Muscle of leg (tissue), 3 donors: ENCODE measurements at regions not wholly inside any gene's neighbourhood (a gene's known extent, or its start where the extent isn't known, plus 50 kb on each side); places are given as distances from the start of the nearest gene placed in this dataset.

Source experiments
- DNase-seq: peaks from one replicate; pipeline ENCODE4 v3.0.0; 2013
- H3K27ac ChIP-seq: one replicate; pipeline ENCODE4 v1.5.1; 2013; ENCODE audit warnings: mild to moderate bottlenecking, low read length, control low read depth
- H3K27me3 ChIP-seq: one replicate; pipeline ENCODE4 v1.6.1; 2013; ENCODE audit warnings: low read length; ENCODE audit not compliant: control insufficient read depth, insufficient read depth
- H3K36me3 ChIP-seq: one replicate; pipeline ENCODE4 v1.6.1; 2013; ENCODE audit warnings: low read length; ENCODE audit not compliant: control insufficient read depth, insufficient read depth
- H3K4me1 ChIP-seq: one replicate; pipeline ENCODE4 v1.6.1; 2013; ENCODE audit warnings: low read length; ENCODE audit not compliant: control insufficient read depth, insufficient read depth
- H3K4me3 ChIP-seq: one replicate; pipeline ENCODE4 v1.5.1; 2013; ENCODE audit warnings: low read length, control low read depth
- H3K9me3 ChIP-seq: replicated peaks from 2 replicates; pipeline ENCODE4 v1.6.1; 2013; ENCODE audit warnings: low read depth, low read length; ENCODE audit not compliant: control insufficient read depth
- WGBS: methylation state at CpG from one replicate; pipeline ENCODE4 v1.1.5; 2013; ENCODE audit warnings: missing lambda C conversion rate; ENCODE audit not compliant: insufficient coverage; 5-methylcytosine and 5-hydroxymethylcytosine counted together

DNA sequence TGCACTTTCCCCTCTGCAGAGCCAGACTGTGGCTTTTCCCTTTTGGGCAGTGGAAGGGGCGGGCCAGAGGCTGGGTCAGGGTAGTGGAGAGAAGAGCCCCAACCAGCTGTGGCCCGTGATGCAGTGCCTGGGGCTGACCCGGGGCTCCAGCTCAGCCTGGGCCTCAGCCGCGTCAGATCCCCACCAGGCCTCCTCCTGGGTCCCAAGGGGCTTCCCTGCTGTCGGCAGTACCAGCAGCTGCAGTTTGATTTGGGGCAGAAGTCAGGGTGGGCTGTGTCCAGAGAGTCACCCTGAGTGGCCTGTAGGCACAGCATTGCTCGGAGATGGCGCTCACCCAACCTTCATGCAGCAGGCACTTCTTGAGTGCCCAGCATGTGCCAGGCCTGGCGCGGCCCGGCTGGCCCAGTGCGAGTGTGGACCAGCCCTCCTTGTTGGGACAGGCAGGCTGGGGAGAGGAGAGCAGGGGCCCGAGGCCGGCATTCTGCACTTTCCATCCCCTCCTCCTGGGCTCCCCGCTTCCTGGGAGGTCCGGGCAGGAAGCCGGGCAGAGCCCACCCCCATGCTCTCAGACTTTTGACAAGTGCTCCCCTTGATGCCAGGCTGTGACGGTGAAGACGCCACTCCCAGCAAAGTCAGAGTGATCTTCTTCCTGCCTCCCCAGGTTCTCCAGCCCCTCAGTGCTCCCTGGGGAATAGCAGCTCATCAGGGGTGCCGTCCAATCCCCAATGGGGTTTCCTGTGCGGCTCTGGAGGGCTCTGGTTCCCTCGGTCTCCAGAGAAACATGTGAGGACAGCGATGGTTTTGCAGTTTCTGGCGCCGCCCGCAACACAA lies 88.3 kb upstream of the COL5A1 start:
- Histone ChIP-seq H3K4me3 (no peak overlapping the region), H3K27ac (no peak overlapping the region), H3K36me3 (no peaks in the 10 kb centered on the region), H3K9me3 (no peaks in the 10 kb centered on the region), H3K4me1 (peaks cover 73% of the 10 kb centered on the region), H3K27me3 (peaks cover 5% of the 10 kb centered on the region)
- DNase-seq = no peak
- 45% methylated on average over 17 of the region's 26 CpGs for WGBS

DNA sequence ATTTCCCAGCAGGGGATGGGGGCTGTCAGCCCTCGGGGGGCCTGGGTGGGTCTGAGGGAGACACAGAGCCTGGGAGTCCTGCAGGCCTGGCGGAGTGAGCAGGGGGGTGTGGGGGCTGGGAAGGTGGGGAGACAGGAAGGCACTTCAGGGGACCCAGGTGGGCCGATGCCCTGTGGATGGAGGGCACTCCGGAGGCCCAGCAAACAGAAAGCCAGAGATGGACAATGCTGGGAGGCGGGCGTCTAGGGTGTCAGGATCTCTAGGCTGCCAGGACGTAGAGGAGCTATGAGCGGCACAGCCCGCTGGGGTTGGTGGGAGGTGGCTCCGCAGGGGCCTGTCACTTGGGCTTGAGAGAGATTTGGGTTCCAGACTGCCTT lies 87.6 kb upstream of the COL5A1 start:
- WGBS = 80% methylated on average over 9 of the region's 10 CpGs
- H3K4me3 ChIP-seq = no peak overlapping the region
- no peak for DNase-seq
- H3K36me3 ChIP-seq = no peaks in the 10 kb centered on the region
- H3K27ac ChIP-seq = peak overlapping the region; percentile 93
- H3K27me3 ChIP-seq = no peaks in the 10 kb centered on the region
- no peaks in the 10 kb centered on the region for H3K9me3 ChIP-seq
- peaks cover 75% of the 10 kb centered on the region for H3K4me1 ChIP-seq

DNA sequence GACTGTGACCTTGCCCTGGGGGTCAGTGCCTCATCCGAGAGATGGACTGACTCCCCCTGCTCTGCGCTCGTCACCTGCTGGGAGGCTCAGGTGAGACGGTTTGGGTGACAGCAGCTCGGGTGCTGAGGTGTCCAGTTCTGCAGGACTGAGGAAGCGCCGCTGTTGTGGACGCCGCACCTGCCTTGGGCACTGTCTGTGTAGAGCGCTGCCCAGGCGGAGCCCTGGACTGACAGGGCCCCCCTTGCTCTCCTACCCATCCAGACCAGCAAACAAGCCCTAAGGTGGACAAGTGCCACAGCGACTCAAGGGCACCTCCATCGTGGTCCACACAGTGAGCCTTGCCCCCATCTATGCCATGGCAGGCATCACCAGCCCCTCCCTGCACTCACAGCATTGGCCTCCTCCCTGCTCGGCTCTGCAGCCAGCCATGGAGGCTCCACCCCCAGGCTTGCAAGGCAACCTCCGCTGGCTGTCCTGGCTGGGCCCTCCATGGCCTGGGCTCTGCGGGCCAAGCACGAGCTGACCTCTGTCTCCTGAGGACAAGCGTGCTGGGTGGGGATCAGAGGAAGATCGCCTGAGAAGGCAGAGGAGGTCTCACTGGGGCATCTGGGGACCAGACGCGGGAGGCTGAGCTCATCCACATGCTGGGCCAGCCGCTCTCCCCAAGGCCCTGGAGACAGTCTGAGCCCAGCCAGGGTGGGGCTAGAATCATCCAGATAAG lies 87.1 kb upstream of the COL5A1 start:
- Histone ChIP-seq H3K27me3 (no peaks in the 10 kb centered on the region), H3K36me3 (no peaks in the 10 kb centered on the region), H3K4me3 (no peak overlapping the region), H3K27ac (peak overlapping the region; percentile 93), H3K4me1 (peaks cover 75% of the 10 kb centered on the region), H3K9me3 (no peaks in the 10 kb centered on the region)
- no peak for DNase-seq
- WGBS = 68% methylated on average over 22 of the region's 22 CpGs

DNA sequence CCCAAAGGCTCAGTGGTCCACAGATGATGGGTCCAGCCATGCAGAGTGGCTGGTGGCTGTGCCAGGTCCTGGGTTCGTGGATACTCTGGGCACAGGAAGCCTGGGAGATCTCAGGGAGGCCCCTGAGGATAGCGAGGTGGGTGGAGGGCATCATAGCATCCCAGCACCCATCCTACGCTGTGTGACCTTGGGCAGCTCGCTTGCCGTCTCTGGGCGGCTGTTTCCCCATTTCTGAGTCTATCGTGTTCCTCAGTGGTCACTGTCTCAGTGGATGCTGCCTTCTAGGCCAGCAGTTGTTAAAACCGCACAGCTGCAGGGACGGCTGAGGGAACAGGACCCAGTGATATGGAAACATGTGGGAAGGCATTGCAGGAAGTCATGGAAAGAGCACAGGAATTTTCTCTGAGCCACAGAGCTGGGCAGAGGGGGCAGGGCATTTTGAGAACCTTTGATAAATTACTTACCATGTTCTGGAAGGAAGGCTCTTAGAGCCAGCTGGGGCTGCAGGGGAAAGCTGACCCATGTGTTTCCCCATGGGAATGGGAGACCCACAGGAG lies 86.4 kb upstream of the COL5A1 start:
- H3K36me3 ChIP-seq = no peaks in the 10 kb centered on the region
- peak; percentile 82 for DNase-seq
- H3K4me1 ChIP-seq = peaks cover 75% of the 10 kb centered on the region
- H3K27me3 ChIP-seq = no peaks in the 10 kb centered on the region
- no peaks in the 10 kb centered on the region for H3K9me3 ChIP-seq
- WGBS = 60% methylated on average over 9 of the region's 9 CpGs
- H3K27ac ChIP-seq = peak overlapping the region; percentile 93
- H3K4me3 ChIP-seq = no peak overlapping the region

DNA sequence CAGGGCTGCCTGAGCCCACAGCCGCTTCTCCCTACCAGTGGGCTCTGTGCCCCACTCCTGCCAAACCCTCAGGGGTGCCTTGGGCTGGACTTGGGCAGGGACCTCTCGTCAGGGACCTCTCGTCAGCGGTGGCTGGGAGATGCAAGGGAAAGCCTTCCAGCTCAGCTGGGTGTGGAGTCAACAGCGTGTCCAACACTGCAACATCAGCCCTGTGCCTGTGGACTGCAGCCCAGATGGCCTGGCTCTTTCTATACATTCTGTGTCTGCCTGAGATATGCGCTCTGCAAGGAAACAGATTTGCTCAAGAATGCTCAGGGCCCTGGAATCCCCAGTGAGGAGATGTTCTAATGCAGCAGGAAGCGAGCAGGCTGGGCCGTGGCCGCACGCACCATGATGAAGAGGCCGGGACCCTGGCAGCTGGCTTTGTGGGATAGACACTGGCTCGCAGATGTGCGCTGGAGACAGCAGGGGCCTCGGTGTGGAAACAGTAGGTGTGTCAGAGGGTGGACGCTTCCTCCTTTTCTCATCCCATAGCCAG lies 85.0 kb upstream of the COL5A1 start:
- peak overlapping the region; percentile 93 for H3K27ac ChIP-seq
- peak; percentile 99 for DNase-seq
- H3K27me3 ChIP-seq = no peaks in the 10 kb centered on the region
- H3K4me1 ChIP-seq = peaks cover 68% of the 10 kb centered on the region
- H3K4me3 ChIP-seq = no peak overlapping the region
- WGBS = 17% methylated on average over 11 of the region's 15 CpGs
- H3K36me3 ChIP-seq = no peaks in the 10 kb centered on the region
- no peaks in the 10 kb centered on the region for H3K9me3 ChIP-seq

DNA sequence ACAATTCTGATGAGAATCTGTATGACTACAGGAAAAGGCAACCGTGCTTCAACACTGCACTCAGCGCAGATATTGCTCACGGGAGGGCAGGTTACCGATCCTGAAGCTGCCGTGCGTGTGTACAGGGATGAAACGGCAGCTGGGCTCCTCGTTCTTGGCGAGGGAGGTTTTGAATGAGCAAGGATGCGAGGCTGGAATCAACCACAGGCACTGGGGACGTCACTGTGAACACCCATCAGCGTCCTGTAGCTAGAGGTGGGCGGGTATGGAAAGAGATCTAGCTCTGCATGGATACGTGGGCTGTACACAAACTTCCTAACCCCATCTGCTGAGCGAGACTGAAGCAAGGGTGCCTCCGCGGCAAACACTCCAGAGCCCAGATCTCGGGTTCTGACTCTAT lies 84.3 kb upstream of the COL5A1 start:
- Histone ChIP-seq H3K4me3 (no peak overlapping the region), H3K36me3 (no peaks in the 10 kb centered on the region), H3K9me3 (no peaks in the 10 kb centered on the region), H3K4me1 (peaks cover 63% of the 10 kb centered on the region), H3K27ac (peak overlapping the region; percentile 93), H3K27me3 (no peaks in the 10 kb centered on the region)
- peak; percentile 55 for DNase-seq
- 46% methylated on average over 12 of the region's 18 CpGs for WGBS

DNA sequence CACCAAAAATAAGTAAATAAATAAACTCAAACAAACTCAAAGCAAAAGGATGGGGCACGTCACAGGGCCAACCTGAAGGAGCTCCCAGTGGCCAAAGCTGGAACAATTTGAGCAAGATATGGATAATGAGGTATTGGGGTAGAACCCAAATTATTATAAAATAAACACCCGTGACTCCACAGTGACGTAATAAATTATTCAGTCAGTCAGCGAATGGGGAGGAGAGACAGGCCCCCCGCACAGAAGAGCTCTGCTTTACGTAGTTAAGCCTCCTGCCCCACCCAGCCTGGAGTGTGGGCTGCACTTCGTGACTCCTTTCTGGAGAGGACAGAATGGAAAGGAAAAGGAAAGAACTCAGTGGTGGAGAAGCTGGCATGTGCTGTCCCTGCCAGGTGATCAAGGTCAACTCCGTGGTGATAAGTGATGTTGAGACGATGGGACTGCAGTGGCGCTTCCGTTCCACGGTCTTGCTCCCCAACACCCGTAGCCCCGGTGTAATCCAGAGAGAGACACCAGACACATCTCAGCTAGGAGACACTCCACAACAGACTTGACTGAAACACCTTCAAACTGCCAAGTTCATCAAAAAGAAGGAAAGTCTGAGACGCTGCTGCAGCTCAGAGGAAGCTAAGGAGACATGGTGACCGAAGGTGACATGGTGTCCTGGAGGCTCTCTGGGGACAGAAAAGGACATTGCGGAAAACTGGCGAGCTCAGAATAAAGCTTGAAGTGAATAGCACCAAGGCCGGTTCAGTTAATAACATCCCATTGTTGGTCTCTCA lies 83.3 kb upstream of the COL5A1 start:
- Histone ChIP-seq H3K9me3 (no peaks in the 10 kb centered on the region), H3K36me3 (no peaks in the 10 kb centered on the region), H3K27ac (no peak overlapping the region), H3K4me3 (no peak overlapping the region), H3K27me3 (no peaks in the 10 kb centered on the region), H3K4me1 (peaks cover 54% of the 10 kb centered on the region)
- DNase-seq = no peak
- 78% methylated on average over 8 of the region's 19 CpGs for WGBS

DNA sequence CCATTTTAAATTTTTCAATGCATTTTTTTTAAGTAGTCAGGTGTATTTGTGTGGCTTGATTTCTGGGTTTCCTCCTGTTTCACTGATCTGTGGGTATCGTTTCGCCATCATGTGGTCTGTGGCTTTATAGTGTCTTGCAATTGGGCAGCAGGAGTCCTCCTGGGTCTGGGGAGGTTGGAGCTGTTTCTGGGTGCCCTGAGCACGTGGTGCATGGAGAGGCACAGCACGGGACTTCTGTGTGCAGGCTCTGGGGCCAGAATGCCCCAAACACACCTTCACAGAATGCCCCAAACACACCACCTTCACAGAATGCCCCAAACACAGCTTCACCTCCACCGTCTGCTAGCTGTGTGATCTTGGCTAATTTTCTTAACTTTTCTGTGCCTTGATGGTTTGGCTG lies 82.6 kb upstream of the COL5A1 start:
- no peak overlapping the region for H3K27ac ChIP-seq
- 55% methylated on average over 2 of the region's 5 CpGs for WGBS
- H3K4me3 ChIP-seq = no peak overlapping the region
- no peaks in the 10 kb centered on the region for H3K36me3 ChIP-seq
- no peaks in the 10 kb centered on the region for H3K27me3 ChIP-seq
- peaks cover 47% of the 10 kb centered on the region for H3K4me1 ChIP-seq
- no peaks in the 10 kb centered on the region for H3K9me3 ChIP-seq
- peak; percentile 47 for DNase-seq

DNA sequence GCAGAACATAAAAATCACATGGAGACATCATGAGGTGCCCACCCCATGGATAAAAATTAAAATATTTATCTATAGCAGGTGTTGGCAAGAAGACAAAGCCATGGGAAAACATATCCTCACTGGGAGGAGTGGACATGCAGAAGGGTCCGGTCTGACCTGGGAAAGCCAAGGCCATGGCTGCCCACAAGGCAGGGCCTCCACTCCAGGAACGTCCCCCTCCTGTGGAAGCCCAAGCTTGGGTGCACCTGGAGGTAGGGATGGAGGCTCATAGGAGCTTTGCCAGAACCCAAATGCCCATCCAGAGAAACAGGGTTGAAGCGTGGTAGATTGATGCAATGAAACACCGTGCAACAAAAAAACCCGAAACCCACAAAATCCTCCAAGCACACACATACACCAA lies 81.4 kb upstream of the COL5A1 start:
- peaks cover 42% of the 10 kb centered on the region for H3K4me1 ChIP-seq
- H3K27me3 ChIP-seq = no peaks in the 10 kb centered on the region
- no CpG with 5 or more reads among the region's 5 CpGs for WGBS
- DNase-seq = no peak
- H3K27ac ChIP-seq = no peak overlapping the region
- no peaks in the 10 kb centered on the region for H3K9me3 ChIP-seq
- no peak overlapping the region for H3K4me3 ChIP-seq
- no peaks in the 10 kb centered on the region for H3K36me3 ChIP-seq
